Stomach (tissue), 8 donors: ENCODE measurements at regions not wholly inside any gene's neighbourhood (a gene's known extent, or its start where the extent isn't known, plus 50 kb on each side); places are given as distances from the start of the nearest gene placed in this dataset.
"Not testable (repeated sequence)": the region's sequence is repeated elsewhere in the genome, so short reads cannot be mapped to it uniquely, and the experiment has no call there.

Source experiments
- DNase-seq, 2 donors: peaks; one replicate each; pipeline versions ENCODE4 v3.0.0 to v3.0.0-alpha.2; 2013 to 2019
- H3K27ac ChIP-seq, 5 donors: fragments of 200-600 bp in 4 of 5; sonication (generic) in 4 of 5; one replicate each; pipeline ENCODE4 v1.5.1; 2013 to 2019; ENCODE audit warnings: mild to moderate bottlenecking in 1 of 5, moderate library complexity in 1 of 5
- H3K27me3 ChIP-seq, 3 donors: fragments of 200-600 bp; sonication (generic); one replicate each; pipeline ENCODE4 v1.5.1; 2017 to 2019; ENCODE audit warnings: mixed run types in 1 of 3
- H3K36me3 ChIP-seq, 4 donors: fragments of 200-600 bp; sonication (generic); 1 replicate in 3 of 4; 2 replicates in 1 of 4; pipeline ENCODE4 v1.5.1; 2016 to 2019
- H3K4me1 ChIP-seq, 4 donors: fragments of 200-600 bp; sonication (generic); one replicate each; pipeline ENCODE4 v1.5.1; 2016 to 2019
- H3K4me3 ChIP-seq, 4 donors: fragments of 200-600 bp; sonication (generic) in 3 of 4; one replicate each; pipeline ENCODE4 v1.5.1; 2016 to 2019; ENCODE audit warnings: mild to moderate bottlenecking in 1 of 4
- H3K9me3 ChIP-seq, 4 donors: fragments of 200-600 bp; sonication (generic); one replicate each; pipeline ENCODE4 v1.5.1; 2016 to 2019
- CTCF ChIP-seq, 7 experiments: fragments of 450-650 bp in 4 of 7; fragments of 200-600 bp in 3 of 7; sonication (generic) in 3 of 7; IDR thresholded peaks; one replicate each; pipeline ENCODE4 v1.5.1; 2016 to 2019; ENCODE audit warnings: antibody characterized with exemption in 7 of 7, control low read depth in 2 of 7, mild to moderate bottlenecking in 1 of 7
- EP300 ChIP-seq: sonication (generic); formaldehyde crosslinking; IDR thresholded peaks from one replicate; pipeline ENCODE4 v1.6.1; 2017; ENCODE audit warnings: antibody characterized with exemption
- POLR2A ChIP-seq, 4 donors: fragments of 450-650 bp; IDR thresholded peaks; one replicate each; pipeline ENCODE4 v1.6.1; 2016; ENCODE audit warnings: antibody characterized with exemption in 4 of 4, control low read depth in 2 of 4, mild to moderate bottlenecking in 1 of 4, moderate library complexity in 1 of 4
- POLR2AphosphoS5 ChIP-seq, 3 donors: sonication (generic); formaldehyde crosslinking; IDR thresholded peaks; one replicate each; pipeline ENCODE4 v1.6.1; 2016; ENCODE audit warnings: antibody characterized with exemption in 3 of 3
- WGBS, 5 donors: extraction: QIAGEN DNeasy Blood & Tissue Kit in 3 of 5; methylation state at CpG; one replicate each; pipeline versions ENCODE4 v1.1.5 to v1.1.7; 2013 to 2018; 5-methylcytosine and 5-hydroxymethylcytosine counted together
- intact Hi-C: fragments of 100-400 bp; cut with DNase I; formaldehyde crosslinking; loops from one replicate; pipeline ENCODE4 v1.15.1; 2023; ENCODE audit warnings: low total_unique reads
- donor health status: healthy with polysubstance abuse.
- donor health status: Bipolar disorder and iron deficiency.
- donor health status: healthy.

DNA sequence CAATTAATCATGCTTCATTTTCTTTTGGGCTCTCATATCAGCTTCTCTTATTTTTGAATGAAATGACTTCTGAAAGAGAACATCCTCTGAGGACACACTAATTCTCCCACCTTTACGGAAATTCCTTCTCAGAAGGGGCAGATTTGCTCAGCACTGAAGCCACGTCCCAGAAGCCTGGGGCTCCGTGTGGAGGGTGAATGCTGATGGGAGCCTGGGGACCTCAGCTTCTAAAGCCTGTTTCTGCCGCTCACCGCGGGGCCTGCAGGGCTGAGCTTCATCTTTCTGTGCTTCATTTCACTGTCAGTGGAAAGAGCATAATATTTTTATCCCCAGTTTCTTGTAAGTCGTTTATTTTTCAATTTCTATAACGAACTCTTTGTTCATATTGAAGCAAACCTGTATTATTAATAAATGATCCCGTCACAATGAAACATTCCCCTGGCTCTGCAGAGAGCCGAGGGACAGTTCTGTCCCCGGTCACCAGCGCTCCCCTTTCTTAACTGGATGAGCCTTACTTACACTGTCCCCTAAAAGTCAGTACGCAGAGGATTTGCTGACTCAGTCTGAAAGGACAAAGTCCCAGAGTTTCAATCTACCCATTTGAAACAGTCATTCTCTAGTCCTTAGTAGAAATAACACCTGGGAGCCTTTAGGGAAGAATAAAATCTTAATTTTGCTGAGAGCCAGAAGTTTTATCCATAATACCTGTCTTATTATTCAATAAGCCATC, 364.6 kb upstream of the FAT1 start:
- intact Hi-C loops: no loop called here
- WGBS, 5 donors: 54 to 78% (median 62%) methylated on average over 13 of the region's 13 CpGs
- no peaks in the 10 kb centered on the region for H3K4me1 ChIP-seq

GRCh38 chr4:187090401-187090800, 366.7 kb upstream of the FAT1 start:
- Histone ChIP-seq H3K36me3 (no peaks in the 10 kb centered on the region), H3K4me3 (no peak overlapping the region), H3K27ac (no peak overlapping the region), H3K9me3 (no peaks in the 10 kb centered on the region), H3K27me3 (no peaks in the 10 kb centered on the region), H3K4me1 (no peaks in the 10 kb centered on the region)
- intact Hi-C loops: no loop called here
- no peak for DNase-seq
- WGBS, 5 donors: 84 to 95% (median 91%) methylated on average over 11 of the region's 11 CpGs
- TF ChIP-seq EP300 (no peak), POLR2AphosphoS5 (IDR thresholded peaks at IDR 0.05) (no peak), CTCF (IDR thresholded peaks at IDR 0.05) (no peak), POLR2A (IDR thresholded peaks at IDR 0.05) (no peak)

More for the DNA sequence above, 364.6 kb upstream of the FAT1 start:
- Histone ChIP-seq H3K27ac (no peak overlapping the region), H3K4me3 (no peak overlapping the region), H3K36me3 (no peaks in the 10 kb centered on the region), H3K27me3 (no peaks in the 10 kb centered on the region), H3K9me3 (no peaks in the 10 kb centered on the region)
- DNase-seq: no peak
- no peak for TF ChIP-seq CTCF (IDR thresholded peaks at IDR 0.05)
- no peak for TF ChIP-seq POLR2A (IDR thresholded peaks at IDR 0.05)
- TF ChIP-seq POLR2AphosphoS5 (IDR thresholded peaks at IDR 0.05): no peak
- TF ChIP-seq EP300: no peak

GRCh38 chr4:187090832-187091231, 367.2 kb upstream of the FAT1 start:
- DNase-seq, H3K4me1 ChIP-seq, H3K27me3 ChIP-seq, H3K9me3 ChIP-seq, intact Hi-C loops, H3K27ac ChIP-seq, H3K36me3 ChIP-seq, H3K4me3 ChIP-seq: not testable (repeated sequence)
- 80 to 95% (median 93%) methylated on average over 2 to 6 of the region's 6 CpGs for WGBS, 5 donors

DNA sequence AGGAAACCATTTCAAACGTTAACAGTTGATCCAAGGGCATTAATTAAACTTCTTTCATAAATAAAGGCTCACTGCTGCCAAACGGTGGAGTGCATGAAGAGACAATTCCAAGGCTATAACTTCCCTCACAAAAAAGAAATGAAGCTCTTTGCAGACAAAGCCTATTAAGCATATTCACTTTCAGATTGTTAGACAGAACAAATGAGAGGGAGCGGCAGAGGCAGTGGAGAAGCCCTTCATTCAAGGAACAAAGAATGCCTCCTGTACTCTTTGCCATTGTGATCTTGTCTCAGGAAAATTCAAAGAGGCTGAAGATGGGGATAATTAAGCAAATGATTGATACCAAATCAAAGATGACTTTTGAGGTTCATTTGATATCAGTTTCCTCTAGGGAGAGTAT, 370.5 kb upstream of the FAT1 start:
- Histone ChIP-seq H3K9me3 (peaks cover 0 to 21% (median 11%) of the 10 kb centered on the region in 4 donors), H3K36me3 (no peaks in the 10 kb centered on the region), H3K4me3 (no peak overlapping the region), H3K27ac (no peak overlapping the region), H3K27me3 (no peaks in the 10 kb centered on the region), H3K4me1 (no peaks in the 10 kb centered on the region)
- intact Hi-C loops: no loop called here
- WGBS, 5 donors: 48 to 61% (median 53%) methylated on average over 3 of the region's 3 CpGs
- TF ChIP-seq EP300: no peak
- DNase-seq: no peak

- 44 to 48% (median 46%) methylated on average over 2 of the region's 2 CpGs for WGBS, 5 donors
- no peak for DNase-seq
- H3K27ac ChIP-seq: no peak overlapping the region
- peaks cover 0 to 21% (median 11%) of the 10 kb centered on the region in 4 donors for H3K9me3 ChIP-seq
- H3K27me3 ChIP-seq: no peaks in the 10 kb centered on the region
- no peaks in the 10 kb centered on the region for H3K4me1 ChIP-seq
- TF ChIP-seq POLR2A (IDR thresholded peaks at IDR 0.05) (no peak), POLR2AphosphoS5 (IDR thresholded peaks at IDR 0.05) (no peak), CTCF (IDR thresholded peaks at IDR 0.05) (no peak), EP300 (no peak)
- no peaks in the 10 kb centered on the region for H3K36me3 ChIP-seq
- H3K4me3 ChIP-seq: no peak overlapping the region
- intact Hi-C loops: no loop called here
Observed at GRCh38 chr4:187098429-187098828, 374.8 kb upstream of the FAT1 start.
